Panc1 (cell line): ENCODE measurements at regions not wholly inside any gene's neighbourhood (a gene's known extent, or its start where the extent isn't known, plus 50 kb on each side); places are given as distances from the start of the nearest gene placed in this dataset.

Experiments
- TF ChIP-seq, protein P1 (sequence below): fragments of 450-650 bp; IDR thresholded peaks from 2 replicates; pipeline ENCODE4 v1.5.1; 2017; ENCODE audit warnings: mild to moderate bottlenecking
- TF ChIP-seq, protein P2 (sequence below), 2 experiments: IDR thresholded peaks; 2 replicates each; pipeline ENCODE4 v1.6.1; 2011 to 2012; ENCODE audit warnings: low read depth in 2 of 2, control low read depth in 1 of 2, low read length in 1 of 2, mild to moderate bottlenecking in 1 of 2, moderate library complexity in 1 of 2; ENCODE audit not compliant: insufficient read depth in 1 of 2

DNA sequence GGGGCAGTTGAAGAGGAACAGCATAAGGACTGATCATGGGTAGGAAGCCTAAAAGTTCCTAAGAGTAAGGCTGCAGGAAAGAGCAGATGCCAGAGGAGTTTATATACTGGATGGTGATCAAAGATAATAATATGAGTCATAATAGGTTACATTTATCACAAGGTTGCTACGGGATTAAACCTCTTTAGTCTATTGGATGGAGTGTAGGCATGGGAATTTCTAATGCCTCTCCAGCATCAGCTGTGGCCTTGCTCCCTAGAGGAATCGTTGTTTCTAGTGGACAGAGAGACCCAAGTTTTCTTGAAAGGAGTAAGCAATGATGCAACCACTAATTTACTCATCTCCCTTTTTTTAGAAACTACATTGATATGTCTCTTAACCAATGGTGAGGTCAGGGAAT, 213.4 kb downstream of the GPR37 start:
- TF ChIP-seq, protein P1, sequence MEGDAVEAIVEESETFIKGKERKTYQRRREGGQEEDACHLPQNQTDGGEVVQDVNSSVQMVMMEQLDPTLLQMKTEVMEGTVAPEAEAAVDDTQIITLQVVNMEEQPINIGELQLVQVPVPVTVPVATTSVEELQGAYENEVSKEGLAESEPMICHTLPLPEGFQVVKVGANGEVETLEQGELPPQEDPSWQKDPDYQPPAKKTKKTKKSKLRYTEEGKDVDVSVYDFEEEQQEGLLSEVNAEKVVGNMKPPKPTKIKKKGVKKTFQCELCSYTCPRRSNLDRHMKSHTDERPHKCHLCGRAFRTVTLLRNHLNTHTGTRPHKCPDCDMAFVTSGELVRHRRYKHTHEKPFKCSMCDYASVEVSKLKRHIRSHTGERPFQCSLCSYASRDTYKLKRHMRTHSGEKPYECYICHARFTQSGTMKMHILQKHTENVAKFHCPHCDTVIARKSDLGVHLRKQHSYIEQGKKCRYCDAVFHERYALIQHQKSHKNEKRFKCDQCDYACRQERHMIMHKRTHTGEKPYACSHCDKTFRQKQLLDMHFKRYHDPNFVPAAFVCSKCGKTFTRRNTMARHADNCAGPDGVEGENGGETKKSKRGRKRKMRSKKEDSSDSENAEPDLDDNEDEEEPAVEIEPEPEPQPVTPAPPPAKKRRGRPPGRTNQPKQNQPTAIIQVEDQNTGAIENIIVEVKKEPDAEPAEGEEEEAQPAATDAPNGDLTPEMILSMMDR = no peak
- TF ChIP-seq, protein P2, sequence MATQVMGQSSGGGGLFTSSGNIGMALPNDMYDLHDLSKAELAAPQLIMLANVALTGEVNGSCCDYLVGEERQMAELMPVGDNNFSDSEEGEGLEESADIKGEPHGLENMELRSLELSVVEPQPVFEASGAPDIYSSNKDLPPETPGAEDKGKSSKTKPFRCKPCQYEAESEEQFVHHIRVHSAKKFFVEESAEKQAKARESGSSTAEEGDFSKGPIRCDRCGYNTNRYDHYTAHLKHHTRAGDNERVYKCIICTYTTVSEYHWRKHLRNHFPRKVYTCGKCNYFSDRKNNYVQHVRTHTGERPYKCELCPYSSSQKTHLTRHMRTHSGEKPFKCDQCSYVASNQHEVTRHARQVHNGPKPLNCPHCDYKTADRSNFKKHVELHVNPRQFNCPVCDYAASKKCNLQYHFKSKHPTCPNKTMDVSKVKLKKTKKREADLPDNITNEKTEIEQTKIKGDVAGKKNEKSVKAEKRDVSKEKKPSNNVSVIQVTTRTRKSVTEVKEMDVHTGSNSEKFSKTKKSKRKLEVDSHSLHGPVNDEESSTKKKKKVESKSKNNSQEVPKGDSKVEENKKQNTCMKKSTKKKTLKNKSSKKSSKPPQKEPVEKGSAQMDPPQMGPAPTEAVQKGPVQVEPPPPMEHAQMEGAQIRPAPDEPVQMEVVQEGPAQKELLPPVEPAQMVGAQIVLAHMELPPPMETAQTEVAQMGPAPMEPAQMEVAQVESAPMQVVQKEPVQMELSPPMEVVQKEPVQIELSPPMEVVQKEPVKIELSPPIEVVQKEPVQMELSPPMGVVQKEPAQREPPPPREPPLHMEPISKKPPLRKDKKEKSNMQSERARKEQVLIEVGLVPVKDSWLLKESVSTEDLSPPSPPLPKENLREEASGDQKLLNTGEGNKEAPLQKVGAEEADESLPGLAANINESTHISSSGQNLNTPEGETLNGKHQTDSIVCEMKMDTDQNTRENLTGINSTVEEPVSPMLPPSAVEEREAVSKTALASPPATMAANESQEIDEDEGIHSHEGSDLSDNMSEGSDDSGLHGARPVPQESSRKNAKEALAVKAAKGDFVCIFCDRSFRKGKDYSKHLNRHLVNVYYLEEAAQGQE (IDR thresholded peaks at IDR 0.05; ENCODE audit: insufficient read depth in 1 of 2, low read depth in 2 of 2, low read length in 1 of 2) = no peak
